ENCODE measurements at regions not wholly inside any gene's neighbourhood (a gene's known extent, or its start where the extent isn't known, plus 50 kb on each side); places are given as distances from the start of the nearest gene placed in this dataset.
"Not testable (repeated sequence)": the region's sequence is repeated elsewhere in the genome, so short reads cannot be mapped to it uniquely, and the experiment has no call there.

- no peak overlapping the region for H3K4me3 ChIP-seq (ENCODE audit: low read depth, low read length)
- DNase-seq (ENCODE audit: low read depth) = no peak
- no peak for TF ChIP-seq CTCF (conservative IDR thresholded peaks at IDR 0.05; ENCODE audit: low read depth, low read length)
Measured at GRCh38 chr10:55979203-55979602, 381.9 kb downstream of the ZWINT start.

- no peak for TF ChIP-seq CTCF (conservative IDR thresholded peaks at IDR 0.05; ENCODE audit: low read depth, low read length)
- no peak for DNase-seq (ENCODE audit: low read depth)
- H3K4me3 ChIP-seq (ENCODE audit: low read depth, low read length) = no peak overlapping the region
Measured at GRCh38 chr10:55966101-55966500, 395.0 kb downstream of the ZWINT start.

GRCh38 chr10:55943403-55943802 lies 417.7 kb downstream of the ZWINT start:
- DNase-seq (ENCODE audit: low read depth) = no peak
- TF ChIP-seq CTCF (conservative IDR thresholded peaks at IDR 0.05; ENCODE audit: low read depth, low read length) = no peak

GRCh38 chr10:55929291-55929690 lies 431.8 kb downstream of the ZWINT start:
- no peak overlapping the region for H3K4me3 ChIP-seq (ENCODE audit: low read depth, low read length)
- TF ChIP-seq CTCF (conservative IDR thresholded peaks at IDR 0.05; ENCODE audit: low read depth, low read length) = no peak
- no peak for DNase-seq (ENCODE audit: low read depth)

More at GRCh38 chr10:55943403-55943802, 417.7 kb downstream of the ZWINT start:
- no peak overlapping the region for H3K4me3 ChIP-seq (ENCODE audit: low read depth, low read length)

- DNase-seq (ENCODE audit: low read depth); H3K4me3 ChIP-seq (ENCODE audit: low read depth, low read length): not testable (repeated sequence)
Measured at GRCh38 chr10:55899472-55900147, 461.4 kb downstream of the ZWINT start.

- DNase-seq (ENCODE audit: low read depth) = no peak
- H3K4me3 ChIP-seq (ENCODE audit: low read depth, low read length) = no peak overlapping the region
- no peak for TF ChIP-seq CTCF (conservative IDR thresholded peaks at IDR 0.05; ENCODE audit: low read depth, low read length)
Measured at GRCh38 chr10:55897490-55897921, 463.6 kb downstream of the ZWINT start.

GRCh38 chr10:55892276-55892675 lies 468.8 kb downstream of the ZWINT start:
- no peak for DNase-seq (ENCODE audit: low read depth)
- TF ChIP-seq CTCF (conservative IDR thresholded peaks at IDR 0.05; ENCODE audit: low read depth, low read length) = no peak
- no peak overlapping the region for H3K4me3 ChIP-seq (ENCODE audit: low read depth, low read length)

All from epithelial cell of proximal tubule (primary cell).